ENCODE measurements at regions not wholly inside any gene's neighbourhood (a gene's known extent, or its start where the extent isn't known, plus 50 kb on each side); places are given as distances from the start of the nearest gene placed in this dataset.

- no peak for TF ChIP-seq POLR2AphosphoS5 (IDR thresholded peaks at IDR 0.05)
- no peak for TF ChIP-seq CTCF (IDR thresholded peaks at IDR 0.05)
- no peak for TF ChIP-seq POLR2A (IDR thresholded peaks at IDR 0.05; ENCODE audit: low read depth)
- TF ChIP-seq EP300 (IDR thresholded peaks at IDR 0.05): no peak
These were observed 1786.3 kb upstream of the TENM3 start for GRCh38 chr4:180456928-180457327.

Measured in esophagus muscularis mucosa (tissue), 4 donors.